ENCODE measurements at regions not wholly inside any gene's neighbourhood (a gene's known extent, or its start where the extent isn't known, plus 50 kb on each side); places are given as distances from the start of the nearest gene placed in this dataset.
"Not testable (repeated sequence)": the region's sequence is repeated elsewhere in the genome, so short reads cannot be mapped to it uniquely, and the experiment has no call there.

DNA sequence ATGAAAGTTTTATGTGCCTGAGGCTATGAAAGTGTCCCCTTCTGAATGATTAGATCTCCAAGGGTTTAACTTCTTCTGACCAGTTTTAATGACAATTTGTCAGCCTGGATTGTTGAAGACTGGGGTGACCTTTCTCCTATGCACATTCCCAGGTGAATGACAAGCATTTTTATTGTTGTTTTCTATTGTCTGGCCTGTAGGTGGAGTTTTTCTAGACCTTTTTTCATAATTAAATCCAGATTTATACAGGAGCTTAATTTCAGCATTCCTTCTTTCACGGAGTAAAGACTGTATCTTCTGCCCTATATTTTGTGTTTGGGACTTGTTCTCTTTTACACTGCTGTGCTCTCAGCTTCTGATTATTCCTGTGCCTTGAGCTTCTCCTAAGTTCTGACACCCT, 125.0 kb upstream of the FAR2 start:
- H3K27ac ChIP-seq: no peak overlapping the region
- no peaks in the 10 kb centered on the region for H3K4me1 ChIP-seq
- DNase-seq: no peak
- 46 to 59% (median 54%) methylated on average over 1 of the region's 1 CpG for WGBS, 3 donors
- H3K4me3 ChIP-seq: no peak overlapping the region
- intact Hi-C loops (cut with DNase I): no loop called here
- ATAC-seq: no peak
- no peak for TF ChIP-seq CTCF (IDR thresholded peaks at IDR 0.05)
- H3K27me3 ChIP-seq (ENCODE audit: insufficient read depth in 3 of 3, low read length in 2 of 3): no peaks in the 10 kb centered on the region
- no peaks in the 10 kb centered on the region for H3K9me3 ChIP-seq
- H3K36me3 ChIP-seq (ENCODE audit: insufficient read depth in 1 of 2, low read depth in 1 of 2): no peaks in the 10 kb centered on the region

DNA sequence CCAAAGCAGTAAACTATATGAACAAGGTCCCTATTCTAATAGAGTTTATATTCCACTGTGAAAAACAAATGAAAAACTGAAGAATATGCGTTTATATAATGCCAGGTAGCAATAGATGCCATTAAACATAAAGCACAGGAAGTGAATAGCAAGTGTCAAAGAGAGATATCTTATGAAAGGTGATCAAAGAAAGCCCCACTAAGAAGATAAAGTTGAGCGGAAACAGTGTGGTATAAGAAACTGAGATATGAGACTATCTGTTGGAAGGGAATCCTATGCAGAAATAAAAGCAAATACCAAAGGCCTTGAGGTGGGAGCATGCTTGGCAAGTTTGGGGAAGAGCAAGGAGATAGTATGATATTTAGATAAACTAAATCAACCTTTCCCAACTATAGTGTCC, 123.1 kb upstream of the FAR2 start:
- intact Hi-C loops (cut with DNase I): no loop called here
- 91 to 98% (median 93%) methylated on average over 2 of the region's 2 CpGs for WGBS, 3 donors
- no peak for ATAC-seq

DNA sequence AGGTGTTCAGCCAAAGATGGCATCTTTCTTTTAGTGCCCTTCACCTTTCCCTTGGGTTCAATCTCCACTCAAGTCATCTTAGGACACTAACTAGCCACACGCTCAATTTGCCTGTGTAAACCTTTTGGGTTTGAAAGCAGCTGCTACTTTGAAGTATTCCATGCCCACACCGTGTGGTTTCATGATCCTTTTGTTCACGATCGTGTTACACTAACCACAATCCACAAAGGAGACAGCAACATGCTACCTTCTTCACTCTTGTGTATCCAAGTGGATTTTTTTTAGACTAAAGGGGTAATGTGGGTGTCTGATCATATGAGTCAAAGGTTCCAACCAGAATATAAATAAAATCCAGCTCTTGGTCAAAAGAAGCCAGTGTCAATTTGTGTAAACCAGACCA, 122.7 kb upstream of the FAR2 start:
- 23 to 45% (median 37%) methylated on average over 4 of the region's 4 CpGs for whole genome bisulfite sequencing, 3 donors
- no peak for TF ChIP-seq CTCF (IDR thresholded peaks at IDR 0.05)
- DNase-seq (no peak), ATAC-seq (no peak)
- H3K4me1 ChIP-seq: no peaks in the 10 kb centered on the region
- peaks cover 0 to 2% (median 0%) of the 10 kb centered on the region in 3 donors for H3K27me3 ChIP-seq (ENCODE audit: insufficient read depth in 3 of 3, low read length in 2 of 3)
- H3K9me3 ChIP-seq: no peaks in the 10 kb centered on the region
- no peak overlapping the region for H3K27ac ChIP-seq
- H3K4me3 ChIP-seq: no peak overlapping the region
- no peaks in the 10 kb centered on the region for H3K36me3 ChIP-seq (ENCODE audit: insufficient read depth in 1 of 2, low read depth in 1 of 2)
- intact Hi-C loops (cut with DNase I): no loop called here

More for the DNA sequence above, 123.1 kb upstream of the FAR2 start:
- Histone ChIP-seq H3K27me3 (ENCODE audit: insufficient read depth in 3 of 3, low read length in 2 of 3) (peaks cover 0 to under 1% (median 0%) of the 10 kb centered on the region in 3 donors), H3K9me3 (no peaks in the 10 kb centered on the region), H3K36me3 (ENCODE audit: insufficient read depth in 1 of 2, low read depth in 1 of 2) (no peaks in the 10 kb centered on the region), H3K27ac (no peak overlapping the region), H3K4me1 (no peaks in the 10 kb centered on the region), H3K4me3 (no peak overlapping the region)
- no peak for DNase-seq
- TF ChIP-seq CTCF (IDR thresholded peaks at IDR 0.05): no peak

- intact Hi-C loops (cut with DNase I); H3K36me3 ChIP-seq (ENCODE audit: insufficient read depth in 1 of 2, low read depth in 1 of 2); H3K27ac ChIP-seq; H3K27me3 ChIP-seq (ENCODE audit: insufficient read depth in 3 of 3, low read length in 2 of 3); ATAC-seq; H3K4me3 ChIP-seq; DNase-seq; H3K4me1 ChIP-seq; H3K9me3 ChIP-seq: not testable (repeated sequence)
- WGBS, 3 donors: 89 to 95% (median 92%) methylated on average over 8 of the region's 8 CpGs
Measured at GRCh38 chr12:29029484-29029883, 119.6 kb upstream of the FAR2 start.

GRCh38 chr12:29030006-29030405, 119.1 kb upstream of the FAR2 start:
- Histone ChIP-seq H3K27me3 (ENCODE audit: insufficient read depth in 3 of 3, low read length in 2 of 3) (peaks cover 0 to 2% (median 0%) of the 10 kb centered on the region in 3 donors), H3K9me3 (no peaks in the 10 kb centered on the region), H3K4me3 (no peak overlapping the region), H3K4me1 (no peaks in the 10 kb centered on the region), H3K36me3 (ENCODE audit: insufficient read depth in 1 of 2, low read depth in 1 of 2) (no peaks in the 10 kb centered on the region), H3K27ac (no peak overlapping the region)
- no peak for TF ChIP-seq CTCF (IDR thresholded peaks at IDR 0.05)
- ATAC-seq: no peak
- intact Hi-C loops (cut with DNase I): no loop called here
- no peak for DNase-seq
- 74 to 90% (median 85%) methylated on average over 1 of the region's 1 CpG for WGBS, 3 donors
